Tibial nerve (tissue), 4 donors: ENCODE measurements at regions not wholly inside any gene's neighbourhood (a gene's known extent, or its start where the extent isn't known, plus 50 kb on each side); places are given as distances from the start of the nearest gene placed in this dataset.

Source experiments
- DNase-seq, 2 donors: peaks; one replicate each; pipeline ENCODE4 v3.0.0-alpha.2; 2019; ENCODE audit warnings: low spot score in 2 of 2
- H3K27ac ChIP-seq, 4 donors: fragments of 200-600 bp; sonication (generic) in 3 of 4; one replicate each; pipeline ENCODE4 v1.5.1; 2017 to 2019; ENCODE audit warnings: mild to moderate bottlenecking in 1 of 4
- H3K27me3 ChIP-seq, 2 donors: fragments of 200-600 bp; sonication (generic) in 1 of 2; one replicate each; pipeline versions ENCODE4 v1.5.1 to v1.6.0; 2017 to 2019
- H3K36me3 ChIP-seq, 3 donors: fragments of 200-600 bp; sonication (generic); one replicate each; pipeline ENCODE4 v1.5.1; 2018 to 2019
- H3K4me1 ChIP-seq, 4 donors: fragments of 200-600 bp; sonication (generic) in 3 of 4; one replicate each; pipeline ENCODE4 v1.5.1; 2017 to 2019
- H3K4me3 ChIP-seq, 4 donors: fragments of 200-600 bp; sonication (generic) in 3 of 4; one replicate each; pipeline ENCODE4 v1.5.1; 2017 to 2019; ENCODE audit warnings: mild to moderate bottlenecking in 1 of 4, moderate library complexity in 1 of 4
- H3K9me3 ChIP-seq, 4 donors: fragments of 200-600 bp; sonication (generic) in 3 of 4; one replicate each; pipeline ENCODE4 v1.5.1; 2017 to 2019
- EP300 ChIP-seq, 2 donors: sonication (generic); formaldehyde crosslinking; IDR thresholded peaks; one replicate each; pipeline ENCODE4 v1.6.1; 2017; ENCODE audit warnings: antibody characterized with exemption in 2 of 2, mild to moderate bottlenecking in 1 of 2
- POLR2A ChIP-seq, 2 donors: fragments of 450-650 bp; IDR thresholded peaks; one replicate each; pipeline ENCODE4 v1.6.1; 2017; ENCODE audit warnings: antibody characterized with exemption in 2 of 2, mild to moderate bottlenecking in 2 of 2, moderate library complexity in 2 of 2
- WGBS, 2 donors: methylation state at CpG; one replicate each; pipeline ENCODE4 v1.1.5; 2018; 5-methylcytosine and 5-hydroxymethylcytosine counted together
- TF ChIP-seq, protein P1 (sequence below), 5 experiments: fragments of 200-600 bp in 3 of 5; fragments of 450-650 bp in 2 of 5; sonication (generic) in 3 of 5; IDR thresholded peaks; one replicate each; pipeline ENCODE4 v1.5.1; 2016 to 2019; ENCODE audit warnings: antibody characterized with exemption in 5 of 5, mild to moderate bottlenecking in 3 of 5, moderate library complexity in 2 of 5

DNA sequence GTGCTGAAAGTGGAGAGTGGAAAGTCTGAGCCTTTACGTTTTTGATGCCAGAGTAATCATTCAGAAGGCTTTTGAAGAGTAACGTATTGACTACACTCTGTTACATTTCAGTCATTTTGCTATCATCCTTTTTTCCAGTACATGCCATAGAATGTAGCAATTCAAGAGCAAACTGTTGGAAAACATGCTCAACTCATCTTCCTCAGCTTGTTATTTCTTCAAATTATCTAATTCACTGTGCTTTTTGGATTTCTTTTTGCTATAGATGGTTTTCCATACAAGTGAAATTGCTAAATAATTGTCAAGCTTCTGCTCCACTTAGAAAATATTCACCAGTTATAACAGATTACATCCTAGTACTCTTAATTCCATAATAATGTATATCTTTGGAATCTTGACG, 129.9 kb upstream of the CLEC14A start:
- Histone ChIP-seq H3K9me3 (no peaks in the 10 kb centered on the region), H3K27ac (no peak overlapping the region), H3K4me3 (no peak overlapping the region), H3K4me1 (no peaks in the 10 kb centered on the region), H3K27me3 (no peaks in the 10 kb centered on the region), H3K36me3 (no peaks in the 10 kb centered on the region)
- no peak for DNase-seq
- TF ChIP-seq, protein P1, sequence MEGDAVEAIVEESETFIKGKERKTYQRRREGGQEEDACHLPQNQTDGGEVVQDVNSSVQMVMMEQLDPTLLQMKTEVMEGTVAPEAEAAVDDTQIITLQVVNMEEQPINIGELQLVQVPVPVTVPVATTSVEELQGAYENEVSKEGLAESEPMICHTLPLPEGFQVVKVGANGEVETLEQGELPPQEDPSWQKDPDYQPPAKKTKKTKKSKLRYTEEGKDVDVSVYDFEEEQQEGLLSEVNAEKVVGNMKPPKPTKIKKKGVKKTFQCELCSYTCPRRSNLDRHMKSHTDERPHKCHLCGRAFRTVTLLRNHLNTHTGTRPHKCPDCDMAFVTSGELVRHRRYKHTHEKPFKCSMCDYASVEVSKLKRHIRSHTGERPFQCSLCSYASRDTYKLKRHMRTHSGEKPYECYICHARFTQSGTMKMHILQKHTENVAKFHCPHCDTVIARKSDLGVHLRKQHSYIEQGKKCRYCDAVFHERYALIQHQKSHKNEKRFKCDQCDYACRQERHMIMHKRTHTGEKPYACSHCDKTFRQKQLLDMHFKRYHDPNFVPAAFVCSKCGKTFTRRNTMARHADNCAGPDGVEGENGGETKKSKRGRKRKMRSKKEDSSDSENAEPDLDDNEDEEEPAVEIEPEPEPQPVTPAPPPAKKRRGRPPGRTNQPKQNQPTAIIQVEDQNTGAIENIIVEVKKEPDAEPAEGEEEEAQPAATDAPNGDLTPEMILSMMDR (IDR thresholded peaks at IDR 0.05), result no peak
- TF ChIP-seq POLR2A (IDR thresholded peaks at IDR 0.05), result no peak
- no peak for TF ChIP-seq EP300 (IDR thresholded peaks at IDR 0.05)
- 80 to 84% methylated on average over 3 of the region's 3 CpGs for WGBS, 2 donors

DNA sequence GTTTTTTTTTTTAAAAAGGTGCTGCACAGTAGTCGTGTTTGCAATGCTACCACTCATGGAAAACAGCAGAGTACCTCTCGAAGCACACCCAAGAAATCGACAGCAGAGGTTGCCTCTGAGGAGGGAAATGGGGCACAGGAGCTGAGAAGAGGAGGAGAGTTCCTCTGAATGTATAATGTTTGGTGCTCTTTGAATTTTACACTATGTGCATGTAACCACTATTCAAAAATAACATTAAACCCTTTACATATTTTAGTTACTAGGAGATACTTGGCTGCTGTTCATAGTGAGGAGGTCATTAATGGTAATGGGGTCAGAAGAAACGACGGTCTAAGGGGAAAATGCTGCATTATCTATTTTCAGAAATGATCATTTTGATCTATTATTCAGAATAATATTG, 129.4 kb upstream of the CLEC14A start:
- 80 to 81% methylated on average over 5 of the region's 5 CpGs for WGBS, 2 donors
- no peak for DNase-seq
- Histone ChIP-seq H3K9me3 (no peaks in the 10 kb centered on the region), H3K27me3 (no peaks in the 10 kb centered on the region), H3K4me3 (no peak overlapping the region), H3K36me3 (no peaks in the 10 kb centered on the region), H3K27ac (no peak overlapping the region), H3K4me1 (no peaks in the 10 kb centered on the region)
- TF ChIP-seq EP300 (IDR thresholded peaks at IDR 0.05) (no peak), POLR2A (IDR thresholded peaks at IDR 0.05) (no peak)
- TF ChIP-seq, protein P1 (IDR thresholded peaks at IDR 0.05), result no peak

DNA sequence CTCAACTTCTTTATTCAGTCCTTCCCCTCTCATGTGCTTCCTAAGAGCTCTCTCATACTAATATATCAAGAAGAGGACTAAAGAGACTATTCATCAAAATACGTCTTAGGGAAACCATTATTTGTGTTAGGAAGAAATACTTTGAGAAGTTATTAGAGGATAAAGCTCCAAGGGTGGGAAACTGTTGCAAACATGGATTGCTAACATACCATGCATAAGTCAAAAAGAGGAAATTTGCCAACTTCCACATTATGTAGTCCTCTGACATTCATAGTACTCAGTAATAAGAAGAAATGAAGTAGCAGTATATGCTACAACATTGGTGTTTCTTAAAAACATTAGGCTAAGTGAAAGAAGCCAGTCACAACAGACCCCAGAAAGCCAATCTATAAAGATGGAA, 128.8 kb upstream of the CLEC14A start:
- Histone ChIP-seq H3K4me3 (no peak overlapping the region), H3K27ac (no peak overlapping the region), H3K27me3 (no peaks in the 10 kb centered on the region), H3K36me3 (no peaks in the 10 kb centered on the region), H3K4me1 (no peaks in the 10 kb centered on the region), H3K9me3 (no peaks in the 10 kb centered on the region)
- 52 to 54% methylated on average over 1 of the region's 1 CpG for WGBS, 2 donors
- DNase-seq, result no peak
- TF ChIP-seq, protein P1 (IDR thresholded peaks at IDR 0.05), result no peak
- TF ChIP-seq EP300 (IDR thresholded peaks at IDR 0.05) (no peak), POLR2A (IDR thresholded peaks at IDR 0.05) (no peak)

DNA sequence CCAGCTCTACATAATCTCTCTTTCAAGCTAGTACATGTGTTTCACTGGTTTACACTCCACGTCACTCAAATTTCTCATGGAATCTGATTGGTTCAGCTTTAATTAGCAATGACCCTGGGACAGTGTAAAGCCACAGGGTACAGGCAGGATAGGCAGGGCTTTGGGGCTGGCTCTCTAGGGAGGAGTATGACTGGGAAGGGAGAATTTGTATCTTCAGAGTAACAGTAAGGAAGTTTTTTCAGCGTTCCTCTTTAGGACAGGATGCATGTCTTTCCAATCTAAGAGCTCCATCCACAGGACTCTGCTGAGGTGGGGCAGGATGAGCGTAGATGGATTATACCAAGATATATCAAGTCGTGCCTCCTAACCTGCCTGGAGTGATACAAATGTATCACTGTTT, 112.0 kb upstream of the CLEC14A start:
- no peak for DNase-seq
- 65 to 71% methylated on average over 4 of the region's 4 CpGs for WGBS, 2 donors
- Histone ChIP-seq H3K36me3 (no peaks in the 10 kb centered on the region), H3K27ac (no peak overlapping the region), H3K9me3 (no peaks in the 10 kb centered on the region), H3K27me3 (no peaks in the 10 kb centered on the region), H3K4me1 (no peaks in the 10 kb centered on the region), H3K4me3 (no peak overlapping the region)
- TF ChIP-seq EP300 (IDR thresholded peaks at IDR 0.05), result no peak
- TF ChIP-seq, protein P1 (IDR thresholded peaks at IDR 0.05), result no peak
- TF ChIP-seq POLR2A (IDR thresholded peaks at IDR 0.05), result no peak

DNA sequence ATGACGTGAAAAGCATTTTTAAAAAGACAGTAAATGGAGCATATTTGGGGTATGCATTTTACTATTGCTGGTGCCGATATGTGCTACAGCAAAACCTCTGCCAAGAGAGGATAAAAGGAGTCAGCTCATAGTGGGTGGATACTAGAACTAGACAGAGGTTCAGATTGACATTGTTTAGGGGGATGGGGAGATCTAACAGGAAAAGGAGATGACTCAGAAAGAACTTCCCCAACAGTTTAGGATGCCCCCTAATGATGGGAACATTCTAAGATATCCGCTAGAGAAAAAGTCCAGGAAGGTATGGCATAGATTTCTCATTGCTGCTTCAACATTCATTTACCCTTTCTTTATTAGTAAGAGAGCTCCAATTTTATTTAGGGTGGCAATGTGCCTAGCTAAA, 110.5 kb upstream of the CLEC14A start:
- H3K4me1 ChIP-seq, result no peaks in the 10 kb centered on the region
- H3K36me3 ChIP-seq, result no peaks in the 10 kb centered on the region
- WGBS, 2 donors, result 79 to 81% methylated on average over 3 of the region's 3 CpGs
- H3K27me3 ChIP-seq, result no peaks in the 10 kb centered on the region
- no peak for DNase-seq
- H3K9me3 ChIP-seq, result no peaks in the 10 kb centered on the region
- H3K27ac ChIP-seq, result no peak overlapping the region
- no peak overlapping the region for H3K4me3 ChIP-seq
- no peak for TF ChIP-seq POLR2A (IDR thresholded peaks at IDR 0.05)
- TF ChIP-seq, protein P1 (IDR thresholded peaks at IDR 0.05), result no peak
- no peak for TF ChIP-seq EP300 (IDR thresholded peaks at IDR 0.05)
